22Rv1 (cell line): ENCODE measurements at regions not wholly inside any gene's neighbourhood (a gene's known extent, or its start where the extent isn't known, plus 50 kb on each side); places are given as distances from the start of the nearest gene placed in this dataset.

ENCODE experiments used
- H3K27ac ChIP-seq: fragments of 450-650 bp; 2 replicates; pipeline ENCODE4 v1.5.1; 2017
- CTCF ChIP-seq: fragments of 450-650 bp; IDR thresholded peaks from 2 replicates; pipeline ENCODE4 v1.5.1; 2017; ENCODE audit warnings: mild to moderate bottlenecking
- ZFX ChIP-seq: fragments of 450-650 bp; IDR thresholded peaks from 2 replicates; pipeline ENCODE4 v1.6.1; 2017; ENCODE audit warnings: antibody characterized with exemption, borderline replicate concordance

GRCh38 chr9:107178293-107178692 lies 104.8 kb upstream of the RAD23B start:
- H3K27ac ChIP-seq: no peak overlapping the region
- TF ChIP-seq CTCF: no peak
- TF ChIP-seq ZFX: no peak

GRCh38 chr9:107180206-107180605 lies 102.9 kb upstream of the RAD23B start:
- no peak overlapping the region for H3K27ac ChIP-seq
- no peak for TF ChIP-seq ZFX
- no peak for TF ChIP-seq CTCF

- no peak for TF ChIP-seq CTCF
- TF ChIP-seq ZFX: no peak
- H3K27ac ChIP-seq: no peak overlapping the region
These were observed 99.9 kb upstream of the RAD23B start for GRCh38 chr9:107183176-107183575.

GRCh38 chr9:107188376-107188775 lies 94.7 kb upstream of the RAD23B start:
- TF ChIP-seq CTCF (no peak), ZFX (no peak)
- no peak overlapping the region for H3K27ac ChIP-seq

- TF ChIP-seq ZFX: no peak
- no peak for TF ChIP-seq CTCF
- no peak overlapping the region for H3K27ac ChIP-seq
These were observed 92.8 kb upstream of the RAD23B start for GRCh38 chr9:107190061-107190935.

GRCh38 chr9:107190936-107191290 lies 92.2 kb upstream of the RAD23B start:
- H3K27ac ChIP-seq: no peak overlapping the region
- TF ChIP-seq CTCF: no peak

- no peak overlapping the region for H3K27ac ChIP-seq
- no peak for TF ChIP-seq CTCF
- no peak for TF ChIP-seq ZFX
These were observed 89.8 kb upstream of the RAD23B start for GRCh38 chr9:107193251-107193650.
